HG03442 (cell line): ENCODE measurements at regions not wholly inside any gene's neighbourhood (a gene's known extent, or its start where the extent isn't known, plus 50 kb on each side); places are given as distances from the start of the nearest gene placed in this dataset.
A peak's percentile ranks its signal among the peaks of the same experiment; 100 is the strongest.

Experiments
- ATAC-seq: cut with Tn5 transposase; IDR thresholded peaks from one replicate; pipeline ENCODE4 v1.9.1; 2021; ENCODE audit warnings: mild to moderate bottlenecking, moderate library complexity; ENCODE audit not compliant: unreplicated experiment

GRCh38 chr2:18900691-18901141, 311.3 kb upstream of the NT5C1B start:
- ATAC-seq: no peak

- ATAC-seq: no peak
Measured at GRCh38 chr2:18899725-18900124, 310.4 kb upstream of the NT5C1B start.

DNA sequence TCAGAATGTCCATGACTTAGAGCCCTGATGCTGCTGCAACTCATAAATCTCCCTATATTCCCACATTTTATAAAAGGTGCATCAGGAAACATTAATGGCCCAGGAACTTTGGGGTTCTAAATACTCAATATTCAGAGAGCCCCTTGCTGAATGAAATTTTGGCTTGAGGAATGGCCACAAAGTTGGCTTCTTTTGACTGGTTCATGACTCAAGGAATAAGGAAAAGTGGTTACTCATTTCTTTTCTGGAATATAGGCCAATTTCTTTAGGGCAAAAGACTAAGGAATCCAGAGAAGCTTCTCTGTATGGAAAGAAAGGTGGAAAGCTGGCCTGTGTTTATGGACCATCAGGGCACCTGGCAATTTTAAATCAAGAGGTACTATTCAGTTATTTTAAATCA, 308.9 kb upstream of the NT5C1B start:
- ATAC-seq: no peak

- no peak for ATAC-seq
Measured at GRCh38 chr2:18896125-18896764, 306.9 kb upstream of the NT5C1B start.

- ATAC-seq: no peak
Measured at GRCh38 chr2:18891600-18892345, 302.4 kb upstream of the NT5C1B start.

- ATAC-seq: no peak
Measured at GRCh38 chr2:18889565-18890332, 300.4 kb upstream of the NT5C1B start.

DNA sequence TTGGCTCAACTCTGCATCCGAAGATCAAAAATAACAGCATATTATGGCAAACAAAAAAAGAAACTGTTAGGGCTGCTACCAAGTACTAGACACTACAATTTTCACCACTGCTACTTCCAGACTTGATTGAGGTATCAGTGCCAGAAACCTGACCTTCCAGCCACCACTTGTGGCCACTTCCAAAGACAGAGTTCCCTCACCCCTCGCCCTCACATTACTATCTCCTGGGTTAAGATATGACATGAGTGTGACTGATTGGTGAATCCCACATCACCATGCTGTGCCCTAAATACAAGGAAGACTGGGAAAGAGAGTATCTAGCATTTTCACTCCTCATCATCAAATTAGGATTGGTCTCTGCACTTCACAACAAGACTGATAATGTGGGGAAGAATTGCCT, 296.1 kb upstream of the NT5C1B start:
- no peak for ATAC-seq

DNA sequence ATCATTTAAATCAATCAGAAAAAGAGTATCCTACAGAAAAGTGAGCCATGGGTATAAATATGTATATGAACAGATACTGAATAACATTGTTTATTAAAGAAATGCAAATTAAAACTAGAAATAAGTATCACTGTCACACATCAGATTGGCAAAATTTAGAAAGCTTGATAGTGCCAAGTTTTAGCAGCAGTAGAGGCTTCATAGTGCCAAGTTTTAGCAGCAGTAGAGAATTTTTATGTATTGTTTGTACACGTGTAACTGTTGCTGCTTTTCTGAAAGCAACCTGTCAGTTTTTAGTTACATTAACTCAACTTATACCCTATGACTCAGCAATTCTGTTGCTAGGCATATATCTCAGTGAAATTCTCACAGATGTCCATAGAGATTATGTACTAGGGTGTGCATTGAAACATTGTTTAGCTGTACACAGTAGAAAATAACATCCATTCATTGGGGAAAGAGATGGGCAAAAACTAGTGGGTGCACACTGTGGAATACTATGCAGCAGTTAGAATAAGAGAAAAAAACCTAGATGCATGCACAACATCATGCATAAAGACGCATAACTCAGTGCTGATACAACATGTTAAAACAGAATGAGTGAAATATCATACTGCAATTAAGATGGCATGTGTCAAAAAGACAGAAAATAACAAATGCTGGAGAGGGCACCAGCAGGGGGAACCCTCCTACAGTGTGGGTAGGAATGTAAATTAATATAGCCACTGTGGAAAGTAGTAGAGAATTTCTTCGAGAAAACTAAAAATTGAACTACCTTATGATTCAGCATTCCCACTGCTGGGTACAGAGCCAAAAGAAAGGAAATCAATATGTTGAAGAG, 294.5 kb upstream of the NT5C1B start:
- ATAC-seq: no peak

DNA sequence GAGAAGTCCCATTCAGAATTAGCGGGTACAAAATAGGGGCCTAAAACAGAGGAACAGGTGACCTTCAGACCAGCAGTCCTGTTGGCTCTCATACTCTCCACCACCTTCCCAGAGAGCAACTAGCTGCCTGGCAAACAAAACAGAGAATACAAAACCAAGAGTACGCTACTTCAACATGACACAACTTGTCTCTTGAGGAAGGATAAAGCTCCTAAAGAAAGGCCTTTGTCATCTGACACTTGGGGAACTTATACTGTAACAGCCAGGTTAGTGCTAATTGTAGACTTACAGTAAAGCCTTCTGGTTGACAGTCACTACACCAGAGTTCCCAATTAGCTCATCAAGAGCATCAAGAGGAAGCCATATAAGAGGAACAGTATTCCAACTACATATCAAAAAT, 282.1 kb upstream of the NT5C1B start:
- ATAC-seq: no peak

- ATAC-seq: no peak
Measured at GRCh38 chr2:18870307-18870706, 280.9 kb upstream of the NT5C1B start.

- no peak for ATAC-seq
Measured at GRCh38 chr2:18861951-18862350, 272.6 kb upstream of the NT5C1B start.

- ATAC-seq: no peak
Measured at GRCh38 chr2:18860179-18860578, 270.8 kb upstream of the NT5C1B start.

- no peak for ATAC-seq
Measured at GRCh38 chr2:18856765-18857164, 267.4 kb upstream of the NT5C1B start.

DNA sequence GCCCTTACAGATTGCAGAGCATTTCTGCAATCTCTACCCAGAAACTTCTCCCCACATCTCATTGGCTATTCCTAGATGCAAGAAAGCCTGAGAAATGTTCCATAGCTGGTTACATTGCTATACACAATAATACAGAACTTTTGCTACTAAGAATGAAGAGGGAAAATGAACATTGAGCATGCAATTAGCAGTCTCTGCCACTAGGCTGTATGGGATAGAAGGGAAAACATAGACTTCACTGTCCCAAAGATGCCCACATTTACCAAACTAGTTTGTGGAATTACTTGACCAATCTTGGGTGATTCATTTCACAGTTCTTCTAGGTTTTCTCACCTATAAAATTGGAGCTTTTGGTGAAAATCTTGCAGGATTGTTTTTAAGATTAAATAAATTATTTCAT, 265.7 kb upstream of the NT5C1B start:
- peak; percentile 28 for ATAC-seq

GRCh38 chr2:18849841-18850578, 260.6 kb upstream of the NT5C1B start:
- peak; percentile 97 for ATAC-seq

DNA sequence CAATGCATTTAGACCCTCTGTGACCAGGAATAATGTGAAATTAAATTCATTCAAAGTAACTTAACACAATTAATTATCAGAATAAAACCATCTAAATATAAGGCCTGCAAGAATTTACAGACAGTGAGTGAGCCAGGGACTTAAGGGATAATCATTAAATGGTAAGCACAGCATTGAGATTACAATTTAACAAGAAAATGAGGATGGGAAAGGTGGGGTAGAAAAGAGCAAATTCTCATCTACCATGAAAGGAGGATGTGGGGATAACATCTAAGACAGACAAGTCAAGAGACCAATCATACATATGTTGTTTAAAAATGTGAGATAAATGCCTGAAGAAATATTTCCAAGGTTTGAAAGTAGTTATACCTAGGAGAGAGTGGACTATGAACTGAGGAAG, 259.3 kb upstream of the NT5C1B start:
- ATAC-seq: no peak

DNA sequence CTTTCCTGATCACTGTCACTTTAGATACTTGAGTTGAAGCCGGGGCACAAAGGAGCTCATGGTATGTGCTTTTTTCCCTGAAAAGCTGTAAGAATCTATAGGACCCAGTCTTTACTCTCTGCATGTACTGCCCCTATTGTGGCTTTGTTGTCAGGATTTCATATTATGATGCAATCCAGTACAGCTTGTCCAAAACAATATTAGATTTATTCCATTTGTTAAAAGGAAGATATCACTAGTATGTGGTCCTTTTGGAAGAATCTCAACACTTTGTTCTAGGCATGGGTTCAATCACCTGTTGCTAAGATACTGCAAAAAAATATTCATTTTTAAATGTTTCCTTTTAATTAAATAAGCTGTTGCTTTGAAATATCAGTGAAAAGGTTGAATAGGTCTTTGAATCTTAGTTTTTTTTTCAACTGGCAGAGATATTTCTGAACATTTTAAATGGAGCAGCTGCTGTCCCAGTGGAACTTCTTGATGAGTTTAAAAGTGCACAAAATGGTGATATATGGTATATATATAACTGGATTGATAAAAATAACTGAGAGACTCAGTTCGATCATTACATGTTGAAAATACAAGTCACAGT, 256.6 kb upstream of the NT5C1B start:
- no peak for ATAC-seq

- no peak for ATAC-seq
Measured at GRCh38 chr2:18842836-18843235, 253.5 kb upstream of the NT5C1B start.

DNA sequence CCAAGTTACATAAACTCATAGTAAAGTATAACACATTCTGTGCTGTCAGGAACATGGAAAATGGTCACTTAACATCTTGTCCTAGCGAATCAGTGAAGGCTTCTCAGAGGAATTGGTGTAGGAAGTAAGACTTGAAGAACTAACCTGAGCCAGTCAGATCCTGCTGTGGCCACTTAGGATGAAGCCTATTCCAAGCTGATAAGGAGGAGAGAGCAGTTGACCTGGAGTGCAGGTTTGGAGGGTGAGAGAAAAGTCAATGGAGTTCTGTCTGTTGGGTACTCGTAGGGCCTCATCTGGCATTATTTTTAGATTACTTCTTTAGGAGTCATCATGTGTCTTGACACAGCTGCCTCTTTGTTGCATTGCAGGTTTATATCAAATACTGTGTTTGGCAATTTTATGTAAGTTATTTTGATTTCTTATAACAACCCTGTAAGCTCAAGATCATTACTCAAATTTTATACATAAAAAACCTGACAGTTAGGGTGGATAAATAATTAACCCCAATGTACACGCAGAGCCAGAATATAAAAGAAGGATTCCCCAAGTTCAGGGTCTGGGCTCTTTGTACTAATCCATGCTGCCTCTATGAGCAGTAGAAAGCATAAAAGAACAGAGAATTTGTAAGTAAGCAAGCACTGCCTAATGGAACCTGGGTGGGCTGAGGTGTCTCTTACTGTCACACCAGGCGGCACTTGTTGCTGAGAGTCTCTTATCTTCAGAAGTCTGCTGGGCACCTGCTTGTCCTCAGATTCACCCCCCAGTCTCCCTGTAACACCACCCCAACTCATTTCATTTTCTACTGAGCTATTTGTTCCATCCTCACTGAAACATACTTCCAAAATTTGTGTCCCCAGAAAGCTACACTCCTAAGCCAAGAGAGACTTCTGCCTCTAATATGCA, 252.1 kb upstream of the NT5C1B start:
- no peak for ATAC-seq
